Rectal smooth muscle tissue (tissue), 1 donor: ENCODE measurements at regions not wholly inside any gene's neighbourhood (a gene's known extent, or its start where the extent isn't known, plus 50 kb on each side); places are given as distances from the start of the nearest gene placed in this dataset.

Experiments
- H3K27ac ChIP-seq: one replicate; pipeline ENCODE4 v1.7.0; 2013; ENCODE audit warnings: low read depth, low read length, inconsistent platforms
- H3K27me3 ChIP-seq: one replicate; pipeline ENCODE4 v1.7.0; 2013; ENCODE audit warnings: low read length; ENCODE audit not compliant: control insufficient read depth, insufficient read depth
- H3K36me3 ChIP-seq: one replicate; pipeline ENCODE4 v1.7.0; 2013; ENCODE audit warnings: low read length; ENCODE audit not compliant: control insufficient read depth, insufficient read depth
- H3K4me1 ChIP-seq: one replicate; pipeline ENCODE4 v1.7.0; 2013; ENCODE audit warnings: low read length; ENCODE audit not compliant: control insufficient read depth, insufficient read depth
- H3K4me3 ChIP-seq: one replicate; pipeline ENCODE4 v1.7.0; 2013; ENCODE audit warnings: low read length
- H3K9ac ChIP-seq: one replicate; pipeline ENCODE4 v1.7.0; 2013; ENCODE audit warnings: low read length

DNA sequence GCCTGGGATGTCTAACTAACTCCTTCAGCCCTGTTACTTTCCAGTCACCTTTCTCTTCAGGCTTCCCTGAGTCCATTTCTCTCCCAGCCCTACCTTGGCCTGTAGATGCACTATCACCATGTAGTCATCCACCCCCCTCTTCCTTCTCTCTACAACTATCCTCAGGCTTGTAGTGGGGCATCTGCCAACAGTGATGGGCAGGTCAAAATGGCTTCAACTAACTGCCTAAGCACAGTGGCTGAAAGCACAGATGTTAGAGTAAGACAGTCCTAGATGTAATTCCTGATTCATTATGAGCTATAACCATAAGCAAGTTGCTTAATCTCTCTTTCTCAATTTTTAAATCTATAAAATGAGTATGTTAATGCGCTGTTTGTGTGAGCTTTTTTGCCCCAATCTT is 133.6 kb upstream of the NAV3 start:
- Histone ChIP-seq H3K4me1 (no peaks in the 10 kb centered on the region), H3K27ac (no peak overlapping the region), H3K27me3 (no peaks in the 10 kb centered on the region), H3K9ac (no peak overlapping the region), H3K4me3 (no peak overlapping the region), H3K36me3 (no peaks in the 10 kb centered on the region)

DNA sequence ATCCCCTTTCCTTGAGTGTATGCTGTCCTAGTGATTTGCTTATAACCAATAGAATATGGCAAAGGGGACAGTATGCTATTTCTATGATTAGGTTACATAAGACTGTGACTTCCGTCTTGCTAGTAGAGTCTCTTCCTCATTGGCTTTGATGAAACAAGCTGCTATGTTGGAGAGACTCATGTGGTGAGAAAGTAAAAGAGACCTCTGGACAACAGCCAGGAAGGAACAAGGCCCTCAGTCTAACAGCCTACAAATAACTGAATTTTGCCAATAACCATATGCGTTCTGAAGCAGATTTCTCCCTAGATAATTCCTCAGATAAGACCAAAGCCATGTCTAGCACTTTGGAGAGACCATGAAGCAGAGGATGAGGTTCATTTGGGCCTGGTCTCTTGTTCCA is 134.5 kb upstream of the NAV3 start:
- Histone ChIP-seq H3K4me1 (no peaks in the 10 kb centered on the region), H3K4me3 (no peak overlapping the region), H3K27me3 (no peaks in the 10 kb centered on the region), H3K27ac (no peak overlapping the region), H3K36me3 (no peaks in the 10 kb centered on the region), H3K9ac (no peak overlapping the region)

DNA sequence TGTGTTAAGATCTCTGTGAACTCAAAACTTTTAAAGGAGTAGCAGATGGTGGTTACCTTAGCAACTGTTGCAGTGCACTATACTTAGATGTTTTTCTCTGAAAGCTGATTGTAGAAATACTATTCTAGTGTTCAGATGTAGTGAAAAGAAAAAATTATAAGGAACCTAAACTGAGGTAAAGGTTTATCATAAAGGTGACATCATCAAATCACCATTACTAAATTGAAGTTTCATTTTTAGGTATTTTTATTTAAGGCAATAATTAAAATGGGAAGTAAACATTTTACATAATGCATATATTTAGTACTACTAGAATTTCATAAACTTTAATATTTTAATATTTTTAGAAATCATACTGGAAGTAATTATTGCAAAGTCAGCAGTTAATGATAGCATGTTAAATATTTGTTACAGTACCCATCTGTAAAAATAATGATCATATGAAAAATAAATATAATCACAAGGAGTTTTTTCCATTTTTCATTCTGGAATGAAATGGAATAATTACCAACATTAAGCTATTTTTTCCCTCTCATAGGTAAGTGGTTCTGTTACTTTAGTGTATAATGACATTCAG is 141.1 kb upstream of the NAV3 start:
- H3K4me1 ChIP-seq = no peaks in the 10 kb centered on the region
- no peak overlapping the region for H3K27ac ChIP-seq
- H3K4me3 ChIP-seq = no peak overlapping the region

DNA sequence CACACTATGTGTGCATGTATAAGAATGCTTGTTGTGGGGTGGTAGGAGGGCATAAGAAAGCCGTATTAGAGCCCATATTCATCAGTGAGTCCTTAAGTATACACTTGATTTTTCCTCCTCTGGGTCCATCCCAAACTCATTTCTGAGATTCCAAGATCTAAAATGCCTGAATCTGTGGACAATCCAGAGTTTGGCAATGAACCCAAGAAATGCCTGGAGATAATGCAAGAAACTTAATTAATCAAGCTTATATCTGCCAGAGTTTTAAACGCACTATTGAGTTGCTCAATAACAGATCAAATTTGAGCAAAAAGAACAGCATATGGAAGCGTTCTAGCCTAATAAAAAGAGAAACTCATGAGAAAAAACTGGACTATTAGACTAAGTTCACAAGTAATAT is 143.4 kb upstream of the NAV3 start:
- H3K4me3 ChIP-seq = no peak overlapping the region

More for the DNA sequence above, 141.1 kb upstream of the NAV3 start:
- Histone ChIP-seq H3K36me3 (no peaks in the 10 kb centered on the region), H3K27me3 (no peaks in the 10 kb centered on the region), H3K9ac (no peak overlapping the region)

DNA sequence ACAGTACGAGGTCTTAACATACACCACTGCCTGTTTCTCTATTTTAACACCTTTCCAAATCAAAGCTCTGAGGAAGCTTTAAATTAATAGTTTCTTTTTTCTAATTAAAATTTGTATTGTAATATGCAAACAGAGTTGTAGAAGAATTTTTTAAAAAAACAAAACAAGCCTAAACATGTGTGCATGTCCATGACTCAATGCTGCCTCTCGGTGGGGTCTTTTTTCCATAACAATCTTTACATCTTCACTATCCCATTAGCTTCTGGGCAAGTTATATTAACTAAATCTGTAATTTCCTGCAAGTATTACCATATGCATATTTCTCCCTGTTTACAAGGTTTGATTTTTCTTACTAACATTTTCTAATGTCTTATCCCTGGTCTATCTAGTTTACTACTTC is 143.9 kb upstream of the NAV3 start:
- H3K27ac ChIP-seq = no peak overlapping the region
- no peaks in the 10 kb centered on the region for H3K36me3 ChIP-seq
- H3K27me3 ChIP-seq = no peaks in the 10 kb centered on the region
- H3K9ac ChIP-seq = no peak overlapping the region
- H3K4me3 ChIP-seq = no peak overlapping the region
- no peaks in the 10 kb centered on the region for H3K4me1 ChIP-seq

More for the DNA sequence above, 143.4 kb upstream of the NAV3 start:
- Histone ChIP-seq H3K27me3 (no peaks in the 10 kb centered on the region), H3K9ac (no peak overlapping the region), H3K36me3 (no peaks in the 10 kb centered on the region), H3K27ac (no peak overlapping the region), H3K4me1 (no peaks in the 10 kb centered on the region)

DNA sequence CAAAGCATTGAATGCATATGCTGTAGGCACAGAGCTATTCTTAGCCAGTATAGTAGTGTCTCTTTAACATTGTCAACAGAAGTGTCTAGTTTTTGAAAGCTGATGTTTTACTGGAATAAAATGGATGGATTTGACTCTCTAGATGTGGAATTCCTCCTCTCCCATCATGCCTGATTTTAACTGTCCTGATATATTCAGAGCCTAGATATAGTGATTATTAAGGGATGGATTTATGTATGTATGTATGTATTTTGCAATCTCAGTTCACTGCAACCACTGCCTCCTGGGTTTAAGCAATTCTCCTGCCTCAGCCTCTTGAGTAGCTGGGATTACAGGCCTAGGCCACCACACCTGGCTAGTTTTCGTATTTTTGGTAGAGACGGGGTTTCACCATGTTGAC is 144.8 kb upstream of the NAV3 start:
- no peaks in the 10 kb centered on the region for H3K36me3 ChIP-seq
- H3K9ac ChIP-seq = no peak overlapping the region
- no peaks in the 10 kb centered on the region for H3K27me3 ChIP-seq
- H3K4me3 ChIP-seq = no peak overlapping the region
- no peaks in the 10 kb centered on the region for H3K4me1 ChIP-seq
- no peak overlapping the region for H3K27ac ChIP-seq

DNA sequence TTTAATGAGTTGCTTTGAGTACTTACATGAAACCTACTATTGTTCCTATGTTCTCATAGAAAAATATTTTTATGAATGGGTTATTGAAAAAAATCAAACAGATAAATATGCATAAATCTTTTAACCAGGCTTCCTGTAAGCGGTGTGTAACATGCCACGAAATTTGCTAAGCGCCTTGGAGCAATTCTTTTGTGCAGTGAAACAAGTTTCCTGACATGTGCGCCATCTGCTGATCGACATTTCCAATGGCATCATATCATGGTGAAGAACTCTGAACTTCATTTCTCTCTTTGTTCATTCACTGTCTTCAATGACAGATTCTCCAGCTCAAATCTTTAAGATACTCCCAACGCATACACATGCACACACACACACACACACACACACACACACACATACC is 145.6 kb upstream of the NAV3 start:
- Histone ChIP-seq H3K4me3 (no peak overlapping the region), H3K36me3 (no peaks in the 10 kb centered on the region), H3K4me1 (no peaks in the 10 kb centered on the region), H3K9ac (no peak overlapping the region), H3K27ac (no peak overlapping the region), H3K27me3 (no peaks in the 10 kb centered on the region)

DNA sequence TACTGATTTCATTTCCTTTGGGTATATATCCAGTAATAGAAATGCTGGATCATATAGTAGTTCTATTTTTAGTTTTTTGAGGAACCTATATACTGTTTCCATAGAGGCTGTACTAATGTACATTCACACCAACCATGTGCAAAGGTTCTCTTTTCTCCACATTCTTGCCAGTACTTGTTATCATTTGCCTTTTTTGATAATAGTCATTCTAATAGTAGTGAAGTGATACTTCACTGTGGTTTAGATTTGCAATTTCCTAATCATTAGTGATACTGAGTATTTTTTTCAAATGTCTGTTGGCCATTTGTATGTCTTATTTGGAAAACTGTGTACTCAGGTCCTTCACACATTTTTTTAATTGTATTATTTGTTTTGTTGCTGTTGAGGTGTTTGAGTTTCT is 148.2 kb upstream of the NAV3 start:
- Histone ChIP-seq H3K27ac (no peak overlapping the region), H3K36me3 (no peaks in the 10 kb centered on the region)

DNA sequence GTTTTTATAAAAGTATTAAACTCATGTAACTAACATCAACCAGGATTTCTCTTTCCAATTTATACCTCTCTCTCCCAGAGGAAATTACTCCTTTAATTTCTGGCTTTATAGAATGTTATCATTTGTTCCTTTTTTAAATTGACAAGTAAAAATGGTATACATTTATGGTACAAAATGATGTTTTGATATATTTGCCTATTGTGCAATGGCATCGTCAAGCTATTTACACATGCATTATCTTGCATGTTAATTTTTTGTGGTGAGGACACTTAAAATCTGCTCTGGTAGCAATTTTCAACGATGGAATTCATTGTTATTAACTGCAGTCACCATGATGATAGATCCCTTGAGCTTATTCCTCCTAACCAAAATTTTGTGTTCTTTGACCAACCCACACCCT is 149.0 kb upstream of the NAV3 start:
- Histone ChIP-seq H3K36me3 (no peaks in the 10 kb centered on the region), H3K4me3 (no peak overlapping the region), H3K9ac (no peak overlapping the region)

More for the DNA sequence above, 148.2 kb upstream of the NAV3 start:
- Histone ChIP-seq H3K27me3 (no peaks in the 10 kb centered on the region), H3K4me3 (no peak overlapping the region), H3K4me1 (no peaks in the 10 kb centered on the region), H3K9ac (no peak overlapping the region)

DNA sequence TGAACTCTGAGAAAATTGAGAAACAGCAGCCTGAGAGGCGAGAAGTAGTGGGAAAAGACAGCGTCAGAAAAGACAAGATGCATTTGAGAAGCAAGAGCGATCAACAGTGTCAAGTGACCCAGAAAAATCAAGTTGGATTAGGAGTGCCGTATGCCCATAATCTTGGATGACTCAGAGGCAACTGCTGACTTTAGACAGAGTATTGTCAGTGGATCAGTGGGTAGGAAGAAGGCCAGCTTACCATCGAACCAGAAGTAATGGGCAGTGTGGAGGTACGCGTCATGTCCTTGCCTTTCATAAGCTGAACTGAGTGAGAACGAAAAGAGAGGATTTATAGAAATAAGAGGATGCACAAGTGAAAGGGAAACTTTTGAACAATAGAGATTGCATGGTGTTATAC is 151.0 kb upstream of the NAV3 start:
- Histone ChIP-seq H3K27ac (no peak overlapping the region), H3K4me3 (no peak overlapping the region), H3K36me3 (no peaks in the 10 kb centered on the region), H3K4me1 (no peaks in the 10 kb centered on the region), H3K9ac (no peak overlapping the region), H3K27me3 (no peaks in the 10 kb centered on the region)

More for the DNA sequence above, 149.0 kb upstream of the NAV3 start:
- no peaks in the 10 kb centered on the region for H3K27me3 ChIP-seq
- H3K27ac ChIP-seq = no peak overlapping the region
- H3K4me1 ChIP-seq = no peaks in the 10 kb centered on the region

DNA sequence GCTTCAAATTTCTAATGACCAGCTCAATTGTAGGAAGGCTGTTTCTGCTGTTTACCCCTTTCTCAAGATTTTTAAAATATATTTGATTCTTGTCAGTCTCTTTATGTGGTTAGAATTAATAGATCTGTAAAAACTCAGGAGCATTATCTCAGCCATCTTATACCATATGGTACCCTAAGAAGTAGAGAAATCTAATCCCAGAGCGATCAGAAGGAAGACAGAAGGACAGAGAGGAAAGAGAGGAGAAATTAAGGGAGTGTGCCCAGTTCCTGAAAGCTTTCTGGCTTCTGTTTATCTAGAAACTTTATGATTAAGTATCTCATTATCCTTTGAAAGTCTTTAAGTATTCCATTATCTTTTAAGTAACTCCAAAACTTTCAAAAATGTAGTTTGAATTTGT is 152.1 kb upstream of the NAV3 start:
- Histone ChIP-seq H3K27ac (no peak overlapping the region), H3K27me3 (no peaks in the 10 kb centered on the region), H3K36me3 (no peaks in the 10 kb centered on the region), H3K4me1 (no peaks in the 10 kb centered on the region), H3K4me3 (no peak overlapping the region), H3K9ac (no peak overlapping the region)

DNA sequence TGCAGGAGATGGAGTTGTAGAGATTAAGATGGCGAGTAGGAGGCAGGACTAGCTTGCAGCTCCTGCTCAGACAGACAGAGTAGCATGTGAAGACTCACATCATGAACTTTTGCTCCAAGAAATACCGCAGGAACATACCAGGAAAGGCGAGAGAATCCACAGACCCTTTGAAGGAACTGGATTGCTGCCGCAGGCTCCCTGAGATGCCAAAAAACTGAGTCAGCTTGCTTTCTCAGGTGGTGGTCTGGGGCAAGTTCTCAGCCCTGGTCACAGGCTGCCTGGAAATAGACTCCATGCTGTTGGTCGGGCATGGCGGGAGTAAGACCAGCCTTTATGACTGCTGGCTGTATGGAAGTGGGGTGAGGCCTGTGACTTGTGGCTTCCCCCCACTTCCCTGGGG is 163.6 kb upstream of the NAV3 start:
- Histone ChIP-seq H3K27me3 (no peaks in the 10 kb centered on the region), H3K4me1 (no peaks in the 10 kb centered on the region), H3K36me3 (no peaks in the 10 kb centered on the region)

DNA sequence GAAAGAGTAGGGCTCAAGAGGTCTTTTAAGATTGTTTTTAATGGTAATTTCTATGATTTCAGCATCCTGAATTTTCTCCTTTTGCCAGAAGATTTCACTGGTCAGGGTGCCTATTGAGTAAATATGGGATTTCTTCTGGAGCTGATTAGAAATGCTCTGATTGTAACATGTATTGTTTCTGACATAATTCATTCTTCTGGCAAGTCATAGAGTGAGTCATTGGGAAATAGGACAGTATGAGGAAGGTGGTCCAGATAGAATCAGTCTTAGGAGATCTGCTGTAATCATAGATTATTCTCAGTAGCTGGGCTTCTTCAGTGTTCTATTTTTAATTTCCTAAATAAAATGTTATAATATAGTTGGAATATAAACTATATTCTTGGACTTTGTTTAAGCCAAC is 182.0 kb upstream of the NAV3 start:
- Histone ChIP-seq H3K4me3 (no peak overlapping the region), H3K9ac (no peak overlapping the region), H3K4me1 (no peaks in the 10 kb centered on the region), H3K27ac (no peak overlapping the region), H3K27me3 (no peaks in the 10 kb centered on the region), H3K36me3 (no peaks in the 10 kb centered on the region)

More for the DNA sequence above, 163.6 kb upstream of the NAV3 start:
- Histone ChIP-seq H3K9ac (no peak overlapping the region), H3K27ac (no peak overlapping the region), H3K4me3 (no peak overlapping the region)
